Medulla oblongata (tissue), 1 donor: ENCODE measurements at regions not wholly inside any gene's neighbourhood (a gene's known extent, or its start where the extent isn't known, plus 50 kb on each side); places are given as distances from the start of the nearest gene placed in this dataset.
"Not testable (repeated sequence)": the region's sequence is repeated elsewhere in the genome, so short reads cannot be mapped to it uniquely, and the experiment has no call there.

ENCODE experiments used
- DNase-seq: peaks from one replicate; pipeline ENCODE4 v3.0.0-alpha.2; 2015; ENCODE audit errors: extremely low spot score

- not testable (repeated sequence) for DNase-seq
Observed at GRCh38 chr1:206361978-206362543, 108.2 kb upstream of the IKBKE start.

DNA sequence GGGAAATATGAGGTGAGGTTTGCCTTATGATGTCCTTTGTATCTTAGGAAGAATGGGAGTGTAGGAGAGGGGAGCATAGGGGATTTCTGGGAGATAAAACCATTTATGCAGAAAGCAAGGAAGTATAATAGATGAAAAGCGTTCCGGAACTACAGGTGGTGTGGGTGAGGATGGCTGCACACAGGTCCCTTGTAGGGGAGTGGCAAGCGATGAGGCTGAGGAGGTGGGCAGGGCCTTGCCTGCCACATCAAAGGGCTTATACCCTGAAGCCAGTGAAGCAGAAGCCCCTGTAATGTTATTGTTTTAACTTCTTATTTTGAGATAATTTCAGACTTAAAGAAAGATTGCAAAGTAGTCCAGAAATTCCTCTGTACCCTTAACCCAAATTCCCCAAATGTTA lies 107.3 kb upstream of the IKBKE start:
- not testable (repeated sequence) for DNase-seq

DNA sequence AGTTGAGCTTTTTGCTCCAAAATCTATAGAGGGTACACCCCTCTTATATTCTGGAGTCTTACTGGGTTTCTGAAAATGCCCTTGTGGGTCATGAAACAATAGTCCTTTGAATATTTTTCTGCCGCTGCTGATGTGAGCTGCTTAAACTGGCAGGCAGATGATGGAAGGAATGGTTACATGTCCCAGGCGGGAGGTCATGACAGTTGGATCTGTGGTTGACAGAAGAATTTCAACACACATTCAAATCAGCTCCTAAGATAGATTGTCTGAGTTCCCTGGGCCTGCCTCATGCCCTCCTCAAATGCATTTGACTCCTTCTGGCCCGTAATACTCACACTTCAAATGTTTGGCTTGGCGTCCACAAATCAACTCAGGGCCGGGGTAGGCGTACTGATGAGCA lies 105.0 kb upstream of the IKBKE start:
- DNase-seq = peak; percentile 59

DNA sequence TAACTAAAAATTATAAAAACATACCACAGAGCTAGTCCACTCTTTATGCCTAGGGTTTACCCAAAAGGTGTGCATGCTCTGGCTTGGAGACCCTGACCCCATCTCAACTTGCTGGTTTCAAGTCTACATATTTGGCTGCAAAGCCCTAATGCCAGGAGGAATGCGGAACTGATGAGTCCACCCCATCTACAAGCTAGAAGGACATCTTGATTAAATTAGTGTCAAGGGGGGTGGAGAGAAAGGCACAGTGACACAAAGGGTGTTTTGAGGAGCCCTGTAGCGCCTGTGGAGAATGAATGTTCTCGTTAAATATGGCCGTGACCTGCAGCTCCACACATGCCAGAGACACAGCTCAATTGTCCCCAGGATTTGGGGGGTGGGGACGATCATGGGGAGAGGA lies 104.1 kb upstream of the IKBKE start:
- peak; percentile 1 for DNase-seq

DNA sequence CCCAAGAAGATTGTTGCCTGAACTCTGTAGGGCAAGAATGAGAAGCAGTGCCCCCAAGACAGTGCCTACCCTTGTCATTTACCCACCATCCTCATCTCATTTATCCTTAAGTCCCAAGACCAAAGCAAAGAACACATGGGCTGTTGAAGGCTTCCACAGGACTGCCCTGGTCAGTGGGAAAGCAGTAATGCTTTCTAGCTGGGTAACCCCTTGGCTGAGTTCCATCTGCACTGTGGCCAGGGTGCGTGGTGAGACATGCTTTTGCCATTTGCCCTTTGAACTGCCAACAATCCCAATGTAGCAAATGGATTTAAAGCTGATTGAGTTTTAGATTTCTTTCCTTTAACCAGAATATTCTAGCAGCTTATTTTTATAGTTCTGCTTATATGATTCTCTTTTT lies 103.5 kb upstream of the IKBKE start:
- DNase-seq = not testable (repeated sequence)

GRCh38 chr1:206367955-206368622 lies 102.2 kb upstream of the IKBKE start:
- not testable (repeated sequence) for DNase-seq

DNA sequence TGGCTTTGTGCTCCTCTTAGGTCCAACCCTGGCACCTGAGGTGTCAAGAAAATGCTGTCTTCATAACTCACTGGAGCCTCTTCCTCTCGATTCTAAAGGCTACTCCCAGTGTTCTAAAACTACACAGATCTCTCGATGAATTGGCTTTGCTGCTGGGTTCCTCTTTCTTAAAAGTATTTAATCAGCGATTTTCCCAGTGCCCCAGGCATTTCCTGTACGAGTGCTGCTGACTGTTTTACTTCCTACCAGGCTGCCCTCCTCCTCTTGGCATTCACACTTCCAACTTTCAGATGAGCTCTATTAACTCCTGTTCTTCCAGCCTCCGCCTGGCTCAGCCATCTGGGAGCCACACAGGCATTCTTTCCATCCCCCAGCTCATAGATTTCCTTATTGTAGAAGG lies 95.6 kb upstream of the IKBKE start:
- not testable (repeated sequence) for DNase-seq

GRCh38 chr1:206375552-206375951 lies 94.7 kb upstream of the IKBKE start:
- DNase-seq = not testable (repeated sequence)

DNA sequence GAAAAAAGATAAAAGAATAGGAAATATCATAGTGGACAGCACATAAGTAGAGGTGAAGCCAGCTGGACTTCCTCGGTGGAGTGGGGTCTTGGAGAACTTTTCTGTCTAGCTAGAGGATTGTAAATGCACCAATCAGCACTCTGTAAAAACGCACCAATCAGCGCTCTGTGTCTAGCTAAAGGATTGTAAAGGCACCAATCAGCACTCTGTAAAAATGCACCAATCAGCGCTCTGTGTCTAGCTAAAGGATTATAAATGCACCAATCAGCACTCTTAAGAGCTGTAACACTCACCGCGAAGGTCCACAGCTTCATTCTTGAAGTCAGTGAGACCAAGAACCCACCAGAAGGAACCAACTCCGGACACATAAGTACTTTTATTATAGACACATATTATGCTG lies 91.8 kb upstream of the IKBKE start:
- DNase-seq = not testable (repeated sequence)

DNA sequence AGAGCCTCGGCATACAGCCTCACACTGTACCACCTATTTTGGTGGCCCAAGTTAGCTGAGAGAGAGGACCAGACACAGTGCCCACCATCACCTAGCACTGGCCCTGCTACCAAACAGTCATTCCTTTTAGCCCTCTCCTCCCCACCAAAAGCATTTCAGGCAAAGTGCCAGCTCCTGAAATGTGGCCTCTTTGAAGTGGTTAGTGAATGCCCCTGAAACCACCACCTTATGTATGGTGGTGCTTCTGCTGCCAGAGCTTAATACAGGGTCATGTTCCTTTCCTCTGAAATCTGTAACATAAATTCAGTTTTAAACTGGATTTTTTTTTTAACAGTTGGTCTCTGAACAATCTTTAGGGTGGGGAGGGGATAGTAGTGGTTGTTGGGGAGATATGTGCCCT lies 91.0 kb upstream of the IKBKE start:
- DNase-seq = not testable (repeated sequence)

DNA sequence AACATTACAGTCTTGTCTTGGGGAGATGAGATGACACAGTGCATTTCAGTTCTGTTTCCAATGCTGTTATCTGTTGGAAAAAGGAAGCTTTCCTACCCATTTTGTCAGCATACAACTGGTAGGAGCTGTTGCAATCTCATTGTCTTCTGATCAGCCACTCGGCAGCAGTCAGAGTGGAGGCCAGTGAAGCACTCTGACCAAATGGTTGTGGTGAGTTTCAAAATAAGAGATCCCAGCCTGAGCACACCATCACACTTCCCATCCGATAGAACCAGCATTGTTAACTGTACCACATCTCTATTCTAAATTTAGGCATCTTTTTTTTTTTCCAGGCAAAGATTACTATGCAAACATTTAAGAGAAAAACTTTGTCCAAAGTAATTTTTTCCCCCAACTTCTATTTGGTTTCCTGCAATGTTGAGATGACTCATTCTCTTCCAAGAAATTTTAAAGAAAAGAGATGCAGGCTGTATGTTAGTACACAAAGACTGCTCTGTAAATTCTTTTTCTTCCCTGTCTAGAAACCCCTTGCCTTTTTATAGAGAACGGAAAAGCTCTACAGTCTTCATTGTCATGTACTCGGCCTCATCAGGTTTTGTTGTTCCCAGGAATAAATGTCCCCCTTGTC lies 90.0 kb upstream of the IKBKE start:
- DNase-seq = peak; percentile 37

- peak; percentile 7 for DNase-seq
Observed at GRCh38 chr1:206380791-206381610, 89.3 kb upstream of the IKBKE start.

DNA sequence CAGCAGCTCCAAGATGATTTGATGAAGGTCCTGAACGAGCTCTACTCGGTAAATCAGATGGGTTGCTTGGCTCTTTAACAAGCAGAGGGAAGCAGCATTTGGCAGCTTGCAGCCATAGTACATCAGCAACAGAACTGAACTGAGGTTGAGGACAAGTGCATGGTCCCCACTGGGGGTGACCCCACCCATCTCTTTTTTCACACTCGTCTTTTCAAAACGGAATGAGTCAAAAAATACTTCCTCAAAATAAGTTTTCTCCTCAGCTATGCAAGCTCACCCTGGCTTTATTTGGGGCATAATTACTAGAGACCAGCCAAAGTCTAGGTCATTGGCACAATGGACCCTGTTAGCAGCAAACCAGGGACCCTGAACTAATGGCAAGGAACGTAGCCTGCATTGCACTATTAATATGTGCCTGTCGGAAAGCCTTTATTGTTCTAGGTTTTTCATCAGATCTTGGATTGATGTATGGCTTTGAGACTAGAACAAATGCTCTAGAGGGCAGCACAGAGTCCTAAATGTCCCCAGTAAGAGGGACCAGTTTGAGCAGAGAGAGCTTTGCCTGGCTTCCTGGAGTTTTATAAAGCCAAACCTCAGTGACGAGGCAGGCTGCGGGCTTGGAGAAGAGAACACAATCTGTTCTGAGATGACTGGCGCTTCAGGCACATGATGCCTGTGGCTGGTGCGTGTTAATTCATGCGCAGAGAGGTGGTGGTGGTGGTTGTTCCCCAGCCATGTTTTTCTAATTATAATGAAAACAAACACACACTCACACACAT lies 86.1 kb upstream of the IKBKE start:
- peak; percentile 43 for DNase-seq

DNA sequence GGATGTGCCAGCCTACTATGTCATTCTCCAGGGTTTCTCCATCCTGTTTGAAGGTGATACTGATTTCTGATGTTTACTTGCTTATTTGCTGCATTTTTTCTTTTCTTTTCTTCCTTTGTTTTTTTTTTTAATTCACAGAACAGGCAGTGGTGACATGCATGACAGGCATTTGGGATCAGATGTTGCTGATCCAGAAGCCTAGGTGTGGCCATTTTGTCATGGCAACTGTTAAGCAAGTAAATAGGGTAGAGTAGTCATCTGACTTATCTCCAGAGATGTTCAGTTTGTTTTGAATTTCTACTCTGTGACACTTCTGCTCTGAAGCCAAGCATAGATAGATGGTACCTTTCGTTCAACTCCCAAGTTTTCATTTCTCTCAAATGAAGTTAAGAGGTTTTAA lies 85.4 kb upstream of the IKBKE start:
- not testable (repeated sequence) for DNase-seq

- DNase-seq = not testable (repeated sequence)
Observed at GRCh38 chr1:206387631-206388030, 82.6 kb upstream of the IKBKE start.

GRCh38 chr1:206391903-206392302 lies 78.4 kb upstream of the IKBKE start:
- not testable (repeated sequence) for DNase-seq

GRCh38 chr1:206397501-206397900 lies 72.8 kb upstream of the IKBKE start:
- DNase-seq = not testable (repeated sequence)

DNA sequence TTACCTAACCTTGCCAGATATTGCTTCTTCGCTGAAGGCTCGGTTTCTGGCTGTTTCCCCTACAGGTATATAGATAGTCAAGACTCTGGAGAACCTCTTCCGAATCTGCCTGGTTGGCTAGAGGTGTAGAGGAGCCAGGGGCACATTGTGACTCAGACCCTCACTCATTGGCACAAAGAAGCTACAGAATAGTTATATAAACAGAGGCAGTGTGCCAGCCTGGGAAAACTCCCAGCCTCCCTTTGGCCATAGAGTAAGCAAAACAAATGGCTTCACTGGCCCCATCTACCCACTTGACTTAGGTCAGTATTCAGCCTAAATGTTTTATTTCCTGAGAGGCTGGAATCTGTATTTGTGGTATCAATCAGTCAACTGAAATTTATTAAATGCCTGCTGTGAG lies 72.0 kb upstream of the IKBKE start:
- DNase-seq = not testable (repeated sequence)

- not testable (repeated sequence) for DNase-seq
Observed at GRCh38 chr1:206403612-206404307, 66.5 kb upstream of the IKBKE start.

GRCh38 chr1:206404309-206405027 lies 65.8 kb upstream of the IKBKE start:
- not testable (repeated sequence) for DNase-seq
